Liver (tissue), 8 donors: ENCODE measurements at regions not wholly inside any gene's neighbourhood (a gene's known extent, or its start where the extent isn't known, plus 50 kb on each side); places are given as distances from the start of the nearest gene placed in this dataset.

Experiments
- DNase-seq: peaks from one replicate; pipeline ENCODE4 v3.0.0-alpha.2; 2017; ENCODE audit warnings: low spot score
- H3K27ac ChIP-seq, 2 donors: one replicate each; pipeline ENCODE4 v1.7.0; 2013; ENCODE audit warnings: inconsistent platforms in 2 of 2, low read length in 2 of 2, control low read depth in 1 of 2, low read depth in 1 of 2, mild to moderate bottlenecking in 1 of 2
- H3K27me3 ChIP-seq, 4 donors: one replicate each; pipeline versions ENCODE4 v1.6.1 to v1.7.0; 2013; ENCODE audit warnings: low read length in 3 of 4, inconsistent platforms in 1 of 4, mild to moderate bottlenecking in 1 of 4, moderate library complexity in 1 of 4; ENCODE audit not compliant: control insufficient read depth in 4 of 4, insufficient read depth in 4 of 4
- H3K36me3 ChIP-seq, 4 donors: one replicate each; pipeline versions ENCODE4 v1.6.1 to v1.7.0; 2013; ENCODE audit warnings: low read length in 3 of 4, mild to moderate bottlenecking in 3 of 4, low read depth in 1 of 4, moderate library complexity in 1 of 4; ENCODE audit not compliant: control insufficient read depth in 4 of 4, insufficient read depth in 3 of 4
- H3K4me1 ChIP-seq, 4 donors: one replicate each; pipeline versions ENCODE4 v1.6.1 to v1.7.0; 2013; ENCODE audit warnings: low read length in 3 of 4, mild to moderate bottlenecking in 3 of 4, moderate library complexity in 1 of 4; ENCODE audit not compliant: control insufficient read depth in 4 of 4, insufficient read depth in 4 of 4
- H3K4me3 ChIP-seq, 3 donors: one replicate each; pipeline versions ENCODE4 v1.6.1 to v1.7.0; 2013; ENCODE audit warnings: low read length in 3 of 3, control low read depth in 1 of 3, low read depth in 1 of 3, mild to moderate bottlenecking in 1 of 3
- H3K9ac ChIP-seq, 2 donors: one replicate each; pipeline ENCODE4 v1.7.0; 2013; ENCODE audit warnings: low read length in 2 of 2, mild to moderate bottlenecking in 2 of 2, moderate library complexity in 2 of 2, control low read depth in 1 of 2, low read depth in 1 of 2
- H3K9me3 ChIP-seq, 4 donors: one replicate each; pipeline versions ENCODE4 v1.6.1 to v1.7.0; 2013; ENCODE audit warnings: low read length in 3 of 4; ENCODE audit not compliant: control insufficient read depth in 4 of 4
- ATF3 ChIP-seq: IDR thresholded peaks from 2 replicates; pipeline ENCODE4 v1.6.1; 2016; ENCODE audit warnings: antibody characterized with exemption
- CTCF ChIP-seq: fragments of 150-350 bp; IDR thresholded peaks from 2 replicates; pipeline ENCODE4 v1.5.1; 2017; ENCODE audit warnings: improper control_type of control experiment, low read depth, low read length; ENCODE audit not compliant: missing input control
- FOXA1 ChIP-seq: IDR thresholded peaks from 2 replicates; pipeline ENCODE4 v1.6.1; 2016; ENCODE audit warnings: antibody characterized with exemption
- FOXA2 ChIP-seq: IDR thresholded peaks from 2 replicates; pipeline ENCODE4 v1.6.1; 2016; ENCODE audit warnings: antibody characterized with exemption
- HNF4G ChIP-seq: IDR thresholded peaks from 2 replicates; pipeline ENCODE4 v1.6.1; 2016; ENCODE audit warnings: antibody characterized with exemption
- MAX ChIP-seq: IDR thresholded peaks from 2 replicates; pipeline ENCODE4 v1.6.1; 2016; ENCODE audit warnings: antibody characterized with exemption
- REST ChIP-seq: IDR thresholded peaks from 2 replicates; pipeline ENCODE4 v1.6.1; 2016; ENCODE audit warnings: antibody characterized with exemption, mild to moderate bottlenecking
- SP1 ChIP-seq: IDR thresholded peaks from 2 replicates; pipeline ENCODE4 v1.6.1; 2018; ENCODE audit warnings: antibody characterized with exemption, mild to moderate bottlenecking
- TAF1 ChIP-seq: conservative IDR thresholded peaks from 2 replicates; pipeline ENCODE4 v1.6.1; 2016; ENCODE audit warnings: antibody characterized with exemption, mild to moderate bottlenecking
- ZBTB33 ChIP-seq: IDR thresholded peaks from 2 replicates; pipeline ENCODE4 v1.6.1; 2016; ENCODE audit warnings: antibody characterized with exemption
- WGBS: extraction: QIAGEN DNeasy Blood & Tissue Kit; methylation state at CpG from one replicate; pipeline ENCODE4 v1.1.7; 2013; 5-methylcytosine and 5-hydroxymethylcytosine counted together
- donor health status: healthy.
- donor health status: healthy.
- donor health status: healthy.
- donor health status: healthy.
- donor health status: healthy.

- no peak for TF ChIP-seq FOXA1
- no peak for TF ChIP-seq SP1
These were observed 199.1 kb upstream of the FMN2 start (continued) for GRCh38 chr1:239892602-239893001.

GRCh38 chr1:239893127-239893731, 198.5 kb upstream of the FMN2 start:
- Histone ChIP-seq H3K27me3 (peaks cover 0 to 4% (median 0%) of the 10 kb centered on the region in 4 donors), H3K4me3 (no peak overlapping the region), H3K4me1 (peaks cover 0 to 10% (median 3%) of the 10 kb centered on the region in 4 donors), H3K27ac (no peak overlapping the region), H3K9ac (no peak overlapping the region), H3K9me3 (no peaks in the 10 kb centered on the region), H3K36me3 (no peaks in the 10 kb centered on the region)
- DNase-seq: no peak
- TF ChIP-seq ZBTB33: no peak
- TF ChIP-seq CTCF: no peak
- WGBS: 30% methylated on average over 3 of the region's 3 CpGs

- H3K36me3 ChIP-seq: no peaks in the 10 kb centered on the region
- H3K4me3 ChIP-seq: no peak overlapping the region
- TF ChIP-seq REST (no peak), ZBTB33 (no peak), SP1 (no peak), FOXA1 (no peak), FOXA2 (no peak), MAX (no peak), ATF3 (no peak), TAF1 (no peak), HNF4G (no peak), CTCF (no peak)
- H3K27ac ChIP-seq: no peak overlapping the region
- no peaks in the 10 kb centered on the region for H3K27me3 ChIP-seq
- H3K4me1 ChIP-seq: peaks cover 0 to 10% (median 5%) of the 10 kb centered on the region in 4 donors
- no peak overlapping the region for H3K9ac ChIP-seq
- H3K9me3 ChIP-seq: no peaks in the 10 kb centered on the region
- no peak for DNase-seq
- WGBS: 70% methylated on average over 2 of the region's 2 CpGs
These were observed 195.1 kb upstream of the FMN2 start for GRCh38 chr1:239896569-239896968.
